K562 (cell line): ENCODE measurements at regions not wholly inside any gene's neighbourhood (a gene's known extent, or its start where the extent isn't known, plus 50 kb on each side); places are given as distances from the start of the nearest gene placed in this dataset.

Source experiments
- ATAC-seq: fragments of 200-7000 bp; cut with Tn5 transposase; 3 replicates; pipeline ENCODE4 v1.9.1; 2020; ENCODE audit warnings: moderate library complexity
- BruUV-seq: library from RNA; stranded (reverse); fragments of 400-500 nt; replicated peaks from 2 replicates; lab custom pipeline; 2021; lab: Mats Ljungman, UMichigan
- CTCF ChIA-PET: fragments of 300-600 bp; formaldehyde crosslinking; extraction: SDS; loops from one replicate; lab custom pipeline; 2021; ENCODE audit warnings: low intra/inter-chr PET ratio; lab: Yijun Ruan, JAX
- POLR2A ChIA-PET: fragments of 300-600, 350-650 bp; sonication (Branson Sonifier 250); formaldehyde crosslinking; extraction: SDS; loops from one replicate; lab custom pipeline; 2021; ENCODE audit warnings: antibody characterized with exemption, inconsistent platforms; lab: Yijun Ruan, JAX
- DNase-seq, 4 experiments: peaks; one replicate each; pipeline versions ENCODE4 v3.0.0 to v3.0.0-alpha.2; 2011 to 2018; ENCODE audit warnings: low spot score in 3 of 4, mixed read lengths in 3 of 4; ENCODE audit errors: extremely low read depth in 1 of 4
- FAIRE-seq: peaks from 2 replicates; lab custom pipeline; 2011; peaks lifted over from hg19 to GRCh38; lab: Jason Lieb, UNC
- H2AFZ ChIP-seq: 2 replicates; pipeline ENCODE4 v1.6.0; 2011; ENCODE audit warnings: low read depth, low read length, control low read depth, inconsistent platforms
- H3K27ac ChIP-seq: fragments of 200-600 bp; 3 replicates; pipeline ENCODE4 v1.8.0; 2011; ENCODE audit warnings: low read depth, mild to moderate bottlenecking, control low read depth, inconsistent platforms, low read length, moderate library complexity, mixed read lengths; ENCODE audit errors: extremely low read depth
- H3K27me3 ChIP-seq, 2 experiments: fragments of 300-600 bp in 1 of 2; 2 replicates in 1 of 2; 3 replicates in 1 of 2; pipeline versions ENCODE4 v1.6.0 to v1.8.0; 2011; ENCODE audit warnings: inconsistent platforms in 2 of 2, low read length in 2 of 2, mild to moderate bottlenecking in 1 of 2, mixed read lengths in 1 of 2, moderate library complexity in 1 of 2; ENCODE audit not compliant: control insufficient read depth in 2 of 2, insufficient read depth in 2 of 2
- H3K36me3 ChIP-seq: fragments of 300-600 bp; 3 replicates; pipeline ENCODE4 v1.8.0; 2011; ENCODE audit warnings: mild to moderate bottlenecking, low read length, inconsistent platforms; ENCODE audit not compliant: control insufficient read depth, insufficient read depth
- H3K4me1 ChIP-seq, 2 experiments: fragments of 200-600 bp in 1 of 2; replicated peaks in 1 of 2; 2 replicates in 1 of 2; 3 replicates in 1 of 2; pipeline versions ENCODE4 v1.5.1 to v1.8.0; 2011; ENCODE audit warnings: inconsistent platforms in 2 of 2, low read length in 2 of 2, mild to moderate bottlenecking in 1 of 2, mixed read lengths in 1 of 2, moderate library complexity in 1 of 2; ENCODE audit not compliant: control insufficient read depth in 2 of 2, insufficient read depth in 2 of 2
- H3K4me2 ChIP-seq: 2 replicates; pipeline ENCODE4 v1.6.1; 2011; ENCODE audit warnings: low read length, control low read depth, inconsistent platforms, mixed read lengths; ENCODE audit not compliant: insufficient read depth
- H3K4me3 ChIP-seq: fragments of 200-600 bp; sonication (generic), shearing (Covaris generic); 2 replicates; pipeline ENCODE4 v1.5.1; 2016; ENCODE audit warnings: control low read depth, inconsistent platforms
- H3K79me2 ChIP-seq: fragments of 200-600 bp; 3 replicates; pipeline ENCODE4 v1.8.0; 2011; ENCODE audit warnings: low read length, inconsistent platforms; ENCODE audit not compliant: control insufficient read depth, insufficient read depth
- H3K9ac ChIP-seq, 2 experiments: 2 replicates each; pipeline versions ENCODE4 v1.6.0 to v1.6.1; 2011; ENCODE audit warnings: low read depth in 2 of 2, low read length in 2 of 2, control low read depth in 1 of 2, inconsistent platforms in 1 of 2, mild to moderate bottlenecking in 1 of 2, mixed read lengths in 1 of 2; ENCODE audit not compliant: insufficient read depth in 1 of 2
- H3K9me1 ChIP-seq: one replicate; pipeline ENCODE4 v1.6.0; 2011; ENCODE audit warnings: inconsistent platforms, mild to moderate bottlenecking, low read length, moderate library complexity; ENCODE audit not compliant: control insufficient read depth, insufficient read depth
- H3K9me3 ChIP-seq: replicated peaks from 2 replicates; pipeline ENCODE4 v1.5.1; 2011; ENCODE audit warnings: low read depth, low read length, inconsistent platforms; ENCODE audit not compliant: control insufficient read depth, insufficient read depth
- H4K20me1 ChIP-seq: replicated peaks from 2 replicates; pipeline ENCODE4 v1.6.1; 2011; ENCODE audit warnings: low read length, inconsistent platforms, mixed read lengths; ENCODE audit not compliant: control insufficient read depth, insufficient read depth
- CBX1 ChIP-seq: sonication (generic); IDR thresholded peaks from 2 replicates; pipeline ENCODE4 v1.6.1; 2016; ENCODE audit warnings: antibody characterized with exemption, low read depth, mild to moderate bottlenecking
- COPS2 ChIP-seq: fragments of 450-650 bp; conservative IDR thresholded peaks from 2 replicates; pipeline ENCODE4 v1.6.1; 2016; ENCODE audit warnings: mild to moderate bottlenecking, moderate library complexity
- DPF2 ChIP-seq: fragments of 450-650 bp; IDR thresholded peaks from 2 replicates; pipeline ENCODE4 v1.6.1; 2016
- ERF ChIP-seq: fragments of 450-650 bp; formaldehyde crosslinking; IDR thresholded peaks from 2 replicates; pipeline ENCODE4 v1.4.0; 2020; ENCODE audit warnings: mild to moderate bottlenecking, mixed read lengths
- FUS ChIP-seq: fragments of 200-400 bp; formaldehyde crosslinking; optimal IDR thresholded peaks from 2 replicates; pipeline ENCODE3; 2017; ENCODE audit warnings: low read depth, low read length
- KAT2B ChIP-seq: IDR thresholded peaks from one replicate; pipeline ENCODE4 v1.6.1; 2012; ENCODE audit warnings: low read depth, mild to moderate bottlenecking, control low read depth, inconsistent platforms, low read length, moderate library complexity
- KDM5B ChIP-seq: fragments of 200-600 bp; sonication (generic); IDR thresholded peaks from 2 replicates; pipeline ENCODE4 v1.6.1; 2012; ENCODE audit warnings: low read depth, mild to moderate bottlenecking, moderate library complexity, low read length, control low read depth, inconsistent platforms; ENCODE audit not compliant: insufficient replicate concordance
- MEF2D ChIP-seq: conservative IDR thresholded peaks from 2 replicates; pipeline ENCODE4 v1.6.1; 2016; ENCODE audit warnings: low read depth, missing genetic modification characterization, missing compliant biosample characterization
- NFRKB ChIP-seq: fragments of 450-650 bp; IDR thresholded peaks from 2 replicates; pipeline ENCODE4 v1.6.1; 2016; ENCODE audit warnings: low read depth
- TAF15 ChIP-seq: fragments of 200-400 bp; formaldehyde crosslinking; IDR thresholded peaks from 2 replicates; pipeline ENCODE4 v1.6.1; 2017; ENCODE audit warnings: mild to moderate bottlenecking, low read depth, low read length, moderate library complexity
- TCF3 ChIP-seq: sonication (generic); formaldehyde crosslinking; IDR thresholded peaks from 2 replicates; pipeline ENCODE4 v1.4.0; 2020; ENCODE audit warnings: mild to moderate bottlenecking, missing genetic modification reagents
- THAP12 ChIP-seq: fragments of 250-450 bp; sonication (Bioruptor Pico); IDR thresholded peaks from 2 replicates; pipeline ENCODE4 v1.9.0; 2021; ENCODE audit warnings: mild to moderate bottlenecking, inconsistent platforms
- ZNF124 ChIP-seq: sonication (generic); formaldehyde crosslinking; IDR thresholded peaks from 2 replicates; pipeline ENCODE4 v1.8.1; 2022; ENCODE audit warnings: missing genetic modification reagents
- ZNF212 ChIP-seq: fragments of 450-650 bp; formaldehyde crosslinking; IDR thresholded peaks from 2 replicates; pipeline ENCODE4 v1.4.0; 2020; ENCODE audit warnings: mild to moderate bottlenecking
- ZNF239 ChIP-seq: fragments of 250-450 bp; sonication (Bioruptor Pico); IDR thresholded peaks from 2 replicates; pipeline ENCODE4 v1.4.0; 2020; ENCODE audit warnings: mild to moderate bottlenecking
- ZNF584 ChIP-seq: fragments of 200-800 bp; sonication (Bioruptor generic); IDR thresholded peaks from 2 replicates; pipeline ENCODE4 v1.6.1; 2016; ENCODE audit warnings: low read depth, mild to moderate bottlenecking, missing genetic modification characterization, missing compliant biosample characterization
- ZNF830 ChIP-seq: fragments of 250-450 bp; sonication (Bioruptor Pico); IDR thresholded peaks from 2 replicates; pipeline ENCODE4 v1.5.0; 2021; ENCODE audit warnings: mild to moderate bottlenecking
- WGBS: fragments of 100-300 bp; shearing (Covaris generic); methylation state at CpG from one replicate; pipeline ENCODE4 v1.1.6; 2016; ENCODE audit warnings: low coverage, mixed read lengths; ENCODE audit not compliant: insufficient coverage; ENCODE audit errors: missing lambda C conversion rate; 5-methylcytosine and 5-hydroxymethylcytosine counted together
- in situ Hi-C: fragments of 300-500 bp; cut with MboI; formaldehyde crosslinking; loops from 4 replicates; pipeline ENCODE4 v1.15.0; 2018; ENCODE audit warnings: inconsistent platforms, mixed read lengths
- intact Hi-C: fragments of 100-400 bp; cut with micrococcal nuclease; formaldehyde crosslinking; loops from 2 replicates; pipeline ENCODE4 v1.14.2; 2022
- TF ChIP-seq, protein P1 (sequence below): fragments of 450-650 bp; IDR thresholded peaks from 2 replicates; pipeline ENCODE4 v1.7.1; 2018; ENCODE audit warnings: mild to moderate bottlenecking, low read depth; ENCODE audit not compliant: partially characterized antibody

DNA sequence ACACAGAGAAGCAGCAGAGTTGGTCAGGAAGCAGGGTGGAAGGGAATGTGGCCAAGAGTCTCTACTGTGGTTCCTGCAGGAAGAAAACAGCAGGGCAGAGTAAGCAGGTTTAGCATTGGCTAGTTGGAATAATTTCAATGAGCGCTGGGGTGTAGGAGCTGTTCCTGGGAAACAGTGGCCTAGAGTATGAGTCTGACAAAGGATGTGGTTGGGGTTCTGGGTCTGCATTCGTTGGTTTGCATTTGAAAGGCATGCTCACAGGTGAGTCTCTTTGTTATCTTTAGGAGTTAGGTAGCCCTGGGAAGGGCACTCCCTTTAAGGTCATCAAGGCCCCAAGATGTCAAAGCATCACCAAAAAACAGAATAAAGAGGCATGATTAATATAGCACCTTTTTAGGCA, 911.6 kb upstream of the SLC35B3 start:
- H3K36me3 ChIP-seq: no peaks in the 10 kb centered on the region
- no TSS peak for BruUV-seq
- CTCF ChIA-PET: no interaction called here
- no peaks in the 10 kb centered on the region for H3K27me3 ChIP-seq
- no peak for DNase-seq
- H3K27ac ChIP-seq: no peak overlapping the region
- POLR2A ChIA-PET: no interaction called here
- no peaks in the 10 kb centered on the region for H4K20me1 ChIP-seq
- no peak overlapping the region for H2AFZ ChIP-seq
- H3K9me1 ChIP-seq: no peaks in the 10 kb centered on the region
- no peak overlapping the region for H3K4me2 ChIP-seq
- WGBS: 0% methylated on average over 2 of the region's 2 CpGs
- H3K4me3 ChIP-seq: no peak overlapping the region
- in situ Hi-C loops (no loop called here), intact Hi-C loops (no loop called here)
- H3K79me2 ChIP-seq: no peaks in the 10 kb centered on the region
- no peak for FAIRE-seq
- H3K4me1 ChIP-seq: no peaks in the 10 kb centered on the region
- no peak for ATAC-seq
- TF ChIP-seq ZNF212 (CRISPR knock-in tag) (no peak), NFRKB (no peak), KDM5B (no peak), DPF2 (no peak), ZNF584 (no peak), THAP12 (CRISPR knock-in tag) (no peak), ZNF124 (CRISPR knock-in tag) (no peak), FUS (no peak), ZNF830 (CRISPR knock-in tag) (no peak), MEF2D (tag) (no peak), ERF (CRISPR knock-in tag) (no peak), COPS2 (no peak), ZNF239 (CRISPR knock-in tag) (no peak), TAF15 (no peak), CBX1 (no peak), KAT2B (no peak), TCF3 (CRISPR knock-in tag) (no peak)
- TF ChIP-seq, protein P1, sequence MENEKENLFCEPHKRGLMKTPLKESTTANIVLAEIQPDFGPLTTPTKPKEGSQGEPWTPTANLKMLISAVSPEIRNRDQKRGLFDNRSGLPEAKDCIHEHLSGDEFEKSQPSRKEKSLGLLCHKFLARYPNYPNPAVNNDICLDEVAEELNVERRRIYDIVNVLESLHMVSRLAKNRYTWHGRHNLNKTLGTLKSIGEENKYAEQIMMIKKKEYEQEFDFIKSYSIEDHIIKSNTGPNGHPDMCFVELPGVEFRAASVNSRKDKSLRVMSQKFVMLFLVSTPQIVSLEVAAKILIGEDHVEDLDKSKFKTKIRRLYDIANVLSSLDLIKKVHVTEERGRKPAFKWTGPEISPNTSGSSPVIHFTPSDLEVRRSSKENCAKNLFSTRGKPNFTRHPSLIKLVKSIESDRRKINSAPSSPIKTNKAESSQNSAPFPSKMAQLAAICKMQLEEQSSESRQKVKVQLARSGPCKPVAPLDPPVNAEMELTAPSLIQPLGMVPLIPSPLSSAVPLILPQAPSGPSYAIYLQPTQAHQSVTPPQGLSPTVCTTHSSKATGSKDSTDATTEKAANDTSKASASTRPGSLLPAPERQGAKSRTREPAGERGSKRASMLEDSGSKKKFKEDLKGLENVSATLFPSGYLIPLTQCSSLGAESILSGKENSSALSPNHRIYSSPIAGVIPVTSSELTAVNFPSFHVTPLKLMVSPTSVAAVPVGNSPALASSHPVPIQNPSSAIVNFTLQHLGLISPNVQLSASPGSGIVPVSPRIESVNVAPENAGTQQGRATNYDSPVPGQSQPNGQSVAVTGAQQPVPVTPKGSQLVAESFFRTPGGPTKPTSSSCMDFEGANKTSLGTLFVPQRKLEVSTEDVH: no peak
- no peaks in the 10 kb centered on the region; the same call in none of the 2 replicates for H3K9me3 ChIP-seq
- no peak overlapping the region for H3K9ac ChIP-seq
